ENCODE measurements at regions not wholly inside any gene's neighbourhood (a gene's known extent, or its start where the extent isn't known, plus 50 kb on each side); places are given as distances from the start of the nearest gene placed in this dataset.

DNA sequence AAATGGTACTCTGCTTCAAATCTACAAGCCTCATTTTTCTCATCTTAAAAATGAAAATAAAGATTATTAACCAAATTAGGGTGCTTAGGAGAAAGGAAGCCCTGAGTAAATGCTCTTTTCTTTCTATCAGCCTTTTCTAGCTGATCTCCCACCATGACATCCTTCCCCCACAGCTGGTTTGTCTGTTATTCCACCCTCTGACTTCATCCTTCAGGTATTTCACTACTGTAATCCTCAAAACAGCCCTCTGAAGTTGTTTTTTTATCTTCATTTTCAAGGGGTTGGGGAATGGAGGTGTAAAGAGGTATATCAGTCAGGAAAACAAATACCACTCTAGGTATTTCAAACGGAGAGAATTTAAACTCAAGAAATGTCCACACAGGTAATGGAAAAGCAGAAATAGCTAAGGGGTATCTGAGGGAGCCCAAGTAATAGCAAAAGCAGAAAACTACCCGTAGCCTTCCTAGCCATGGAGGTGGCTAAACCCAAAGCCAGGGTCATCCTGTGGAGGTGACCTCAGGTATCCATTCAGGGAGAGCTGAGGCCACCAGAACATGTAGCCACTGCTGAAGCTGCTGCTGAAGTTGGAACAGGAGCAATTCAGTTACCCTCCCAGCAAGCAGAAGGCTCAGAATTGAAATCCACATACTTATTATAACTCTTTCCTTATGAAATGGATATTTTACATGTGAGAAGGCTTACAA is 990.9 kb upstream of the ACVR2A start:
- TF ChIP-seq, protein P1, sequence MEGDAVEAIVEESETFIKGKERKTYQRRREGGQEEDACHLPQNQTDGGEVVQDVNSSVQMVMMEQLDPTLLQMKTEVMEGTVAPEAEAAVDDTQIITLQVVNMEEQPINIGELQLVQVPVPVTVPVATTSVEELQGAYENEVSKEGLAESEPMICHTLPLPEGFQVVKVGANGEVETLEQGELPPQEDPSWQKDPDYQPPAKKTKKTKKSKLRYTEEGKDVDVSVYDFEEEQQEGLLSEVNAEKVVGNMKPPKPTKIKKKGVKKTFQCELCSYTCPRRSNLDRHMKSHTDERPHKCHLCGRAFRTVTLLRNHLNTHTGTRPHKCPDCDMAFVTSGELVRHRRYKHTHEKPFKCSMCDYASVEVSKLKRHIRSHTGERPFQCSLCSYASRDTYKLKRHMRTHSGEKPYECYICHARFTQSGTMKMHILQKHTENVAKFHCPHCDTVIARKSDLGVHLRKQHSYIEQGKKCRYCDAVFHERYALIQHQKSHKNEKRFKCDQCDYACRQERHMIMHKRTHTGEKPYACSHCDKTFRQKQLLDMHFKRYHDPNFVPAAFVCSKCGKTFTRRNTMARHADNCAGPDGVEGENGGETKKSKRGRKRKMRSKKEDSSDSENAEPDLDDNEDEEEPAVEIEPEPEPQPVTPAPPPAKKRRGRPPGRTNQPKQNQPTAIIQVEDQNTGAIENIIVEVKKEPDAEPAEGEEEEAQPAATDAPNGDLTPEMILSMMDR (IDR thresholded peaks at IDR 0.05) = no peak
- no peak for TF ChIP-seq POLR2A (IDR thresholded peaks at IDR 0.05)

Data from uterus (tissue), 2 donors.